Sigmoid colon (tissue), 6 donors: ENCODE measurements at regions not wholly inside any gene's neighbourhood (a gene's known extent, or its start where the extent isn't known, plus 50 kb on each side); places are given as distances from the start of the nearest gene placed in this dataset.
"Not testable (repeated sequence)": the region's sequence is repeated elsewhere in the genome, so short reads cannot be mapped to it uniquely, and the experiment has no call there.

Experiments
- DNase-seq: peaks from one replicate; pipeline ENCODE4 v3.0.0-alpha.2; 2019
- H3K27ac ChIP-seq, 4 donors: fragments of 200-600 bp; sonication (generic); one replicate each; pipeline ENCODE4 v1.5.1; 2016 to 2019; ENCODE audit warnings: mild to moderate bottlenecking in 1 of 4
- H3K27me3 ChIP-seq, 3 donors: fragments of 200-600 bp; sonication (generic); one replicate each; pipeline ENCODE4 v1.5.1; 2019; ENCODE audit warnings: mild to moderate bottlenecking in 1 of 3
- H3K36me3 ChIP-seq, 4 donors: fragments of 200-600 bp; sonication (generic); one replicate each; pipeline ENCODE4 v1.5.1; 2016 to 2019
- H3K4me1 ChIP-seq, 4 donors: fragments of 200-600 bp; sonication (generic); one replicate each; pipeline ENCODE4 v1.5.1; 2017 to 2019
- H3K4me3 ChIP-seq, 4 donors: fragments of 200-600 bp; sonication (generic); one replicate each; pipeline ENCODE4 v1.5.1; 2017 to 2019; ENCODE audit warnings: mild to moderate bottlenecking in 2 of 4, moderate library complexity in 1 of 4
- H3K9me3 ChIP-seq, 4 donors: fragments of 200-600 bp in 3 of 4; sonication (generic) in 3 of 4; one replicate each; pipeline versions ENCODE4 v1.5.1 to v1.6.1; 2013 to 2019
- CTCF ChIP-seq, 4 experiments: fragments of 450-650 bp in 3 of 4; fragments of 200-600 bp in 1 of 4; IDR thresholded peaks; one replicate each; pipeline ENCODE4 v1.5.1; 2016 to 2019; ENCODE audit warnings: antibody characterized with exemption in 4 of 4, mild to moderate bottlenecking in 3 of 4, moderate library complexity in 2 of 4
- EP300 ChIP-seq, 4 donors: sonication (generic); formaldehyde crosslinking; IDR thresholded peaks; one replicate each; pipeline ENCODE4 v1.6.1; 2017; ENCODE audit warnings: antibody characterized with exemption in 4 of 4
- POLR2A ChIP-seq, 2 donors: fragments of 450-650 bp; IDR thresholded peaks; one replicate each; pipeline ENCODE4 v1.6.1; 2016; ENCODE audit warnings: antibody characterized with exemption in 2 of 2, mild to moderate bottlenecking in 2 of 2, moderate library complexity in 2 of 2
- POLR2AphosphoS5 ChIP-seq, 4 donors: sonication (generic); formaldehyde crosslinking; IDR thresholded peaks; one replicate each; pipeline ENCODE4 v1.6.1; 2017; ENCODE audit warnings: antibody characterized with exemption in 4 of 4
- WGBS, 2 donors: extraction: QIAGEN DNeasy Blood & Tissue Kit; methylation state at CpG; one replicate each; pipeline ENCODE4 v1.1.7; 2013; 5-methylcytosine and 5-hydroxymethylcytosine counted together
- intact Hi-C: fragments of 100-400 bp; cut with DNase I; formaldehyde crosslinking; loops from one replicate; pipeline ENCODE4 v1.15.1; 2023
- donor health status: healthy with polysubstance abuse.
- donor health status: healthy.

- WGBS, 2 donors, result 78 to 84% methylated on average over 3 of the region's 3 CpGs
- intact Hi-C loops, result no loop called here
- no peaks in the 10 kb centered on the region for H3K27me3 ChIP-seq
- no peaks in the 10 kb centered on the region for H3K36me3 ChIP-seq
- no peak overlapping the region for H3K27ac ChIP-seq
- H3K9me3 ChIP-seq, result no peaks in the 10 kb centered on the region
- TF ChIP-seq POLR2AphosphoS5 (IDR thresholded peaks at IDR 0.05), result no peak
- TF ChIP-seq CTCF (IDR thresholded peaks at IDR 0.05), result no peak
- TF ChIP-seq EP300 (IDR thresholded peaks at IDR 0.05), result no peak
- no peak for TF ChIP-seq POLR2A (IDR thresholded peaks at IDR 0.05)
- H3K4me1 ChIP-seq, result no peaks in the 10 kb centered on the region
- DNase-seq, result no peak
- H3K4me3 ChIP-seq, result no peak overlapping the region
These were observed 514.7 kb upstream of the GRIN3A start for GRCh38 chr9:102253099-102253498.

GRCh38 chr9:102244916-102245315 is 506.5 kb upstream of the GRIN3A start:
- Histone ChIP-seq H3K4me1 (no peaks in the 10 kb centered on the region), H3K27me3 (no peaks in the 10 kb centered on the region), H3K36me3 (no peaks in the 10 kb centered on the region), H3K4me3 (no peak overlapping the region), H3K27ac (no peak overlapping the region), H3K9me3 (no peaks in the 10 kb centered on the region)
- TF ChIP-seq CTCF (IDR thresholded peaks at IDR 0.05) (no peak), EP300 (IDR thresholded peaks at IDR 0.05) (no peak), POLR2A (IDR thresholded peaks at IDR 0.05) (no peak), POLR2AphosphoS5 (IDR thresholded peaks at IDR 0.05) (no peak)
- WGBS, 2 donors, result 73 to 82% methylated on average over 4 of the region's 4 CpGs
- intact Hi-C loops, result no loop called here
- DNase-seq, result no peak

- no peaks in the 10 kb centered on the region for H3K4me1 ChIP-seq
- no peak overlapping the region for H3K27ac ChIP-seq
- no peaks in the 10 kb centered on the region for H3K9me3 ChIP-seq
- 76 to 78% methylated on average over 4 of the region's 4 CpGs for WGBS, 2 donors
- intact Hi-C loops, result no loop called here
- no peaks in the 10 kb centered on the region for H3K36me3 ChIP-seq
- TF ChIP-seq POLR2A (IDR thresholded peaks at IDR 0.05), result no peak
- H3K4me3 ChIP-seq, result no peak overlapping the region
- no peaks in the 10 kb centered on the region for H3K27me3 ChIP-seq
- no peak for DNase-seq
These were observed 499.1 kb upstream of the GRIN3A start for GRCh38 chr9:102237520-102237919.

- Histone ChIP-seq H3K4me1 (no peaks in the 10 kb centered on the region), H3K27me3 (no peaks in the 10 kb centered on the region), H3K4me3 (no peak overlapping the region), H3K36me3 (no peaks in the 10 kb centered on the region), H3K27ac (no peak overlapping the region), H3K9me3 (no peaks in the 10 kb centered on the region)
- TF ChIP-seq EP300 (IDR thresholded peaks at IDR 0.05), result no peak
- TF ChIP-seq POLR2A (IDR thresholded peaks at IDR 0.05), result no peak
- no peak for TF ChIP-seq CTCF (IDR thresholded peaks at IDR 0.05)
- TF ChIP-seq POLR2AphosphoS5 (IDR thresholded peaks at IDR 0.05), result no peak
- intact Hi-C loops, result no loop called here
- DNase-seq, result no peak
- WGBS, 2 donors, result 4 to 10% methylated on average over 1 of the region's 1 CpG
These were observed 498.6 kb upstream of the GRIN3A start for GRCh38 chr9:102237094-102237493.

GRCh38 chr9:102227416-102227815 is 489.0 kb upstream of the GRIN3A start:
- H3K27ac ChIP-seq, H3K27me3 ChIP-seq, H3K4me3 ChIP-seq, H3K9me3 ChIP-seq, DNase-seq, H3K4me1 ChIP-seq, H3K36me3 ChIP-seq, intact Hi-C loops: not testable (repeated sequence)
- WGBS, 2 donors, result 87 to 89% methylated on average over 4 of the region's 4 CpGs

- 79 to 82% methylated on average over 1 of the region's 1 CpG for WGBS, 2 donors
- Histone ChIP-seq H3K4me1 (no peaks in the 10 kb centered on the region), H3K36me3 (no peaks in the 10 kb centered on the region), H3K4me3 (no peak overlapping the region), H3K27ac (no peak overlapping the region), H3K9me3 (no peaks in the 10 kb centered on the region), H3K27me3 (no peaks in the 10 kb centered on the region)
- TF ChIP-seq EP300 (IDR thresholded peaks at IDR 0.05), result no peak
- no peak for TF ChIP-seq POLR2A (IDR thresholded peaks at IDR 0.05)
- intact Hi-C loops, result no loop called here
- no peak for DNase-seq
These were observed 487.5 kb upstream of the GRIN3A start for GRCh38 chr9:102225841-102226441.

- 58 to 68% methylated on average over 27 of the region's 27 CpGs for whole genome bisulfite sequencing, 2 donors
- H3K27me3 ChIP-seq, H3K27ac ChIP-seq, intact Hi-C loops, H3K36me3 ChIP-seq, H3K9me3 ChIP-seq, H3K4me3 ChIP-seq, DNase-seq, H3K4me1 ChIP-seq: not testable (repeated sequence)
These were observed 485.1 kb upstream of the GRIN3A start for GRCh38 chr9:102223320-102224136.
